ENCODE measurements at regions not wholly inside any gene's neighbourhood (a gene's known extent, or its start where the extent isn't known, plus 50 kb on each side); places are given as distances from the start of the nearest gene placed in this dataset.

- DNase-seq, result no peak
These were observed 132.0 kb upstream of the PRDM1 start for GRCh38 chr6:105954148-105954547.

GRCh38 chr6:105952772-105953690 is 133.1 kb upstream of the PRDM1 start:
- no peak for DNase-seq

GRCh38 chr6:105952326-105952725 is 133.8 kb upstream of the PRDM1 start:
- DNase-seq, result no peak

- no peak for DNase-seq
These were observed 134.8 kb upstream of the PRDM1 start for GRCh38 chr6:105951322-105951721.

GRCh38 chr6:105949869-105950268 is 136.3 kb upstream of the PRDM1 start:
- DNase-seq, result no peak

GRCh38 chr6:105943514-105943913 is 142.6 kb upstream of the PRDM1 start:
- DNase-seq, result no peak

GRCh38 chr6:105941621-105942412 is 144.3 kb upstream of the PRDM1 start:
- no peak for DNase-seq

GRCh38 chr6:105940990-105941389 is 145.1 kb upstream of the PRDM1 start:
- no peak for DNase-seq

GRCh38 chr6:105936972-105937371 is 149.2 kb upstream of the PRDM1 start:
- DNase-seq, result no peak

GRCh38 chr6:105935416-105935815 is 150.7 kb upstream of the PRDM1 start:
- DNase-seq, result no peak

- DNase-seq, result no peak
These were observed 151.4 kb upstream of the PRDM1 start for GRCh38 chr6:105934708-105935107.

- DNase-seq, result no peak
These were observed 153.7 kb upstream of the PRDM1 start for GRCh38 chr6:105932440-105932839.

- no peak for DNase-seq
These were observed 156.5 kb upstream of the PRDM1 start for GRCh38 chr6:105929626-105930025.

GRCh38 chr6:105926318-105926717 is 159.8 kb upstream of the PRDM1 start:
- DNase-seq, result no peak

GRCh38 chr6:105925706-105926105 is 160.4 kb upstream of the PRDM1 start:
- DNase-seq, result no peak

- no peak for DNase-seq
These were observed 164.4 kb upstream of the PRDM1 start for GRCh38 chr6:105921781-105922180.

GRCh38 chr6:105920071-105920470 is 166.1 kb upstream of the PRDM1 start:
- no peak for DNase-seq

GRCh38 chr6:105917038-105917695 is 169.0 kb upstream of the PRDM1 start:
- DNase-seq, result no peak

GRCh38 chr6:105911106-105911629 is 175.0 kb upstream of the PRDM1 start:
- no peak for DNase-seq

- DNase-seq, result no peak
These were observed 177.0 kb upstream of the PRDM1 start for GRCh38 chr6:105909106-105909505.

GRCh38 chr6:105907991-105908390 is 178.1 kb upstream of the PRDM1 start:
- no peak for DNase-seq

- DNase-seq, result no peak
These were observed 178.8 kb upstream of the PRDM1 start for GRCh38 chr6:105907301-105907700.

GRCh38 chr6:105902401-105903031 is 183.6 kb upstream of the PRDM1 start:
- DNase-seq, result no peak
